ENCODE measurements at regions not wholly inside any gene's neighbourhood (a gene's known extent, or its start where the extent isn't known, plus 50 kb on each side); places are given as distances from the start of the nearest gene placed in this dataset.
A peak's percentile ranks its signal among the peaks of the same experiment; 100 is the strongest.

GRCh38 chr7:32357535-32358277, 132.5 kb downstream of the LSM5 start:
- Histone ChIP-seq H3K79me2 (ENCODE audit: insufficient read depth, low read length) (no peaks in the 10 kb centered on the region), H3K4me3 (ENCODE audit: insufficient read depth, low read length) (no peak overlapping the region), H3K4me1 (ENCODE audit: insufficient read depth, low read length) (no peaks in the 10 kb centered on the region), H3K36me3 (ENCODE audit: insufficient read depth, low read length) (no peaks in the 10 kb centered on the region), H4K20me1 (ENCODE audit: insufficient read depth, low read length) (no peaks in the 10 kb centered on the region), H3K4me2 (ENCODE audit: insufficient read depth, low read length) (no peak overlapping the region), H3K9me3 (ENCODE audit: low read depth, low read length) (no peaks in the 10 kb centered on the region), H3K27ac (ENCODE audit: low read depth, low read length) (no peak overlapping the region), H3K27me3 (ENCODE audit: insufficient read depth, low read length) (peaks cover 4% of the 10 kb centered on the region), H2AFZ (ENCODE audit: low read length) (no peak overlapping the region)
- no peak for TF ChIP-seq CTCF (IDR thresholded peaks at IDR 0.05; ENCODE audit: extremely low read depth, low read depth, low read length)
- DNase-seq (ENCODE audit: insufficient read length, low spot score, missing footprints), result no peak

GRCh38 chr7:32347244-32347828, 142.8 kb downstream of the LSM5 start:
- TF ChIP-seq CTCF (IDR thresholded peaks at IDR 0.05; ENCODE audit: extremely low read depth, low read depth, low read length), result peak; percentile 75
- DNase-seq (ENCODE audit: insufficient read length, low spot score, missing footprints), result no peak
- Histone ChIP-seq H4K20me1 (ENCODE audit: insufficient read depth, low read length) (no peaks in the 10 kb centered on the region), H3K4me1 (ENCODE audit: insufficient read depth, low read length) (no peaks in the 10 kb centered on the region), H3K27ac (ENCODE audit: low read depth, low read length) (no peak overlapping the region), H3K27me3 (ENCODE audit: insufficient read depth, low read length) (no peaks in the 10 kb centered on the region), H3K9me3 (ENCODE audit: low read depth, low read length) (no peaks in the 10 kb centered on the region), H3K4me3 (ENCODE audit: insufficient read depth, low read length) (no peak overlapping the region), H3K36me3 (ENCODE audit: insufficient read depth, low read length) (no peaks in the 10 kb centered on the region), H3K4me2 (ENCODE audit: insufficient read depth, low read length) (no peak overlapping the region), H3K79me2 (ENCODE audit: insufficient read depth, low read length) (no peaks in the 10 kb centered on the region), H2AFZ (ENCODE audit: low read length) (no peak overlapping the region)

- Histone ChIP-seq H3K27me3 (ENCODE audit: insufficient read depth, low read length) (no peaks in the 10 kb centered on the region), H3K4me3 (ENCODE audit: insufficient read depth, low read length) (no peak overlapping the region), H3K27ac (ENCODE audit: low read depth, low read length) (no peak overlapping the region), H3K36me3 (ENCODE audit: insufficient read depth, low read length) (no peaks in the 10 kb centered on the region), H3K4me1 (ENCODE audit: insufficient read depth, low read length) (no peaks in the 10 kb centered on the region), H3K4me2 (ENCODE audit: insufficient read depth, low read length) (no peak overlapping the region), H3K9me3 (ENCODE audit: low read depth, low read length) (no peaks in the 10 kb centered on the region), H4K20me1 (ENCODE audit: insufficient read depth, low read length) (no peaks in the 10 kb centered on the region), H3K79me2 (ENCODE audit: insufficient read depth, low read length) (no peaks in the 10 kb centered on the region), H2AFZ (ENCODE audit: low read length) (no peak overlapping the region)
- no peak for TF ChIP-seq CTCF (IDR thresholded peaks at IDR 0.05; ENCODE audit: extremely low read depth, low read depth, low read length)
- DNase-seq (ENCODE audit: insufficient read length, low spot score, missing footprints), result no peak
These were observed 143.9 kb downstream of the LSM5 start for GRCh38 chr7:32346253-32346652.

GRCh38 chr7:32336726-32337125, 153.5 kb downstream of the LSM5 start:
- Histone ChIP-seq H3K36me3 (ENCODE audit: insufficient read depth, low read length) (no peaks in the 10 kb centered on the region), H3K9me3 (ENCODE audit: low read depth, low read length) (no peaks in the 10 kb centered on the region), H2AFZ (ENCODE audit: low read length) (no peak overlapping the region), H3K27me3 (ENCODE audit: insufficient read depth, low read length) (no peaks in the 10 kb centered on the region), H3K4me2 (ENCODE audit: insufficient read depth, low read length) (no peak overlapping the region), H3K79me2 (ENCODE audit: insufficient read depth, low read length) (no peaks in the 10 kb centered on the region), H3K4me3 (ENCODE audit: insufficient read depth, low read length) (no peak overlapping the region), H3K27ac (ENCODE audit: low read depth, low read length) (no peak overlapping the region), H3K4me1 (ENCODE audit: insufficient read depth, low read length) (no peaks in the 10 kb centered on the region), H4K20me1 (ENCODE audit: insufficient read depth, low read length) (no peaks in the 10 kb centered on the region)
- TF ChIP-seq CTCF (IDR thresholded peaks at IDR 0.05; ENCODE audit: extremely low read depth, low read depth, low read length), result no peak
- no peak for DNase-seq (ENCODE audit: insufficient read length, low spot score, missing footprints)

All from osteoblast (primary cell).